H9 (cell line): ENCODE measurements at regions not wholly inside any gene's neighbourhood (a gene's known extent, or its start where the extent isn't known, plus 50 kb on each side); places are given as distances from the start of the nearest gene placed in this dataset.

Experiments used
- DNase-seq: peaks from one replicate; pipeline ENCODE4 v3.0.0-alpha.2; 2017
- H2AFZ ChIP-seq: one replicate; pipeline ENCODE4 v1.6.1; 2013; ENCODE audit warnings: mild to moderate bottlenecking, low read length, control low read depth, moderate library complexity
- H2AK5ac ChIP-seq: 2 replicates; pipeline ENCODE4 v1.6.1; 2013; ENCODE audit warnings: low read length, control low read depth, mixed read lengths; ENCODE audit not compliant: insufficient read length
- H2BK120ac ChIP-seq: one replicate; pipeline ENCODE4 v1.6.1; 2013; ENCODE audit warnings: low read depth, mild to moderate bottlenecking, low read length, control low read depth, inconsistent platforms; ENCODE audit not compliant: poor library complexity, severe bottlenecking
- H2BK12ac ChIP-seq: 2 replicates; pipeline ENCODE4 v1.6.1; 2013; ENCODE audit warnings: low read length, control low read depth, mixed read lengths, low read depth; ENCODE audit not compliant: insufficient read length
- H2BK15ac ChIP-seq: 2 replicates; pipeline ENCODE4 v1.6.1; 2013; ENCODE audit warnings: low read depth, low read length, control low read depth
- H2BK20ac ChIP-seq: one replicate; pipeline ENCODE4 v1.6.1; 2013; ENCODE audit warnings: low read depth, mild to moderate bottlenecking, low read length, control low read depth, inconsistent platforms; ENCODE audit not compliant: poor library complexity, severe bottlenecking
- H2BK5ac ChIP-seq: 2 replicates; pipeline ENCODE4 v1.6.1; 2013; ENCODE audit warnings: low read length, control low read depth, mixed read lengths; ENCODE audit not compliant: insufficient read length
- H3K14ac ChIP-seq: 2 replicates; pipeline ENCODE4 v1.6.1; 2013; ENCODE audit warnings: low read length, control low read depth; ENCODE audit not compliant: insufficient read depth
- H3K18ac ChIP-seq: 2 replicates; pipeline ENCODE4 v1.6.1; 2013; ENCODE audit warnings: low read depth, mild to moderate bottlenecking, mixed read lengths, low read length, control low read depth; ENCODE audit not compliant: insufficient read length
- H3K23ac ChIP-seq: 2 replicates; pipeline ENCODE4 v1.6.1; 2013; ENCODE audit warnings: low read length, control low read depth, mixed read lengths, low read depth; ENCODE audit not compliant: insufficient read length
- H3K23me2 ChIP-seq: 2 replicates; pipeline ENCODE4 v1.6.1; 2013; ENCODE audit warnings: low read depth, mild to moderate bottlenecking, mixed read lengths, low read length, control low read depth; ENCODE audit not compliant: insufficient read length, poor library complexity, severe bottlenecking
- H3K27ac ChIP-seq: 2 replicates; pipeline ENCODE4 v1.5.1; 2013; ENCODE audit warnings: low read length, control low read depth, mixed read lengths, low read depth; ENCODE audit not compliant: insufficient read length
- H3K27me3 ChIP-seq: 2 replicates; pipeline ENCODE4 v1.6.1; 2013; ENCODE audit warnings: low read length, control low read depth, inconsistent platforms; ENCODE audit not compliant: insufficient read depth
- H3K4ac ChIP-seq: 2 replicates; pipeline ENCODE4 v1.6.1; 2013; ENCODE audit warnings: low read depth, mild to moderate bottlenecking, control low read depth, inconsistent platforms, low read length, moderate library complexity
- H3K4me1 ChIP-seq: 2 replicates; pipeline ENCODE4 v1.6.1; 2013; ENCODE audit warnings: low read length, control low read depth, inconsistent platforms; ENCODE audit not compliant: insufficient read depth
- H3K4me2 ChIP-seq: 2 replicates; pipeline ENCODE4 v1.6.1; 2013; ENCODE audit warnings: low read length, control low read depth, mixed read lengths; ENCODE audit not compliant: insufficient read length, insufficient read depth
- H3K56ac ChIP-seq: 2 replicates; pipeline ENCODE4 v1.6.1; 2013; ENCODE audit warnings: low read depth, mild to moderate bottlenecking, mixed read lengths, low read length, control low read depth; ENCODE audit not compliant: insufficient read length
- H3K79me1 ChIP-seq: 2 replicates; pipeline ENCODE4 v1.6.1; 2013; ENCODE audit warnings: low read depth, mild to moderate bottlenecking, moderate library complexity, low read length, control low read depth, inconsistent platforms; ENCODE audit not compliant: insufficient read depth, poor library complexity, severe bottlenecking
- H3K79me2 ChIP-seq: 2 replicates; pipeline ENCODE4 v1.6.1; 2013; ENCODE audit warnings: low read length, control low read depth, inconsistent platforms; ENCODE audit not compliant: insufficient read depth
- H3K9ac ChIP-seq: 2 replicates; pipeline ENCODE4 v1.6.1; 2013; ENCODE audit warnings: low read length, control low read depth, mixed read lengths; ENCODE audit not compliant: insufficient read length; ENCODE audit errors: extremely low read depth
- H3K9me3 ChIP-seq: one replicate; pipeline ENCODE4 v1.6.1; 2013; ENCODE audit warnings: low read depth, low read length, inconsistent platforms; ENCODE audit not compliant: control insufficient read depth
- H3T11ph ChIP-seq: one replicate; pipeline ENCODE4 v1.6.1; 2013; ENCODE audit warnings: mild to moderate bottlenecking, low read length, control low read depth, inconsistent platforms
- H4K20me1 ChIP-seq: one replicate; pipeline ENCODE4 v1.6.1; 2013; ENCODE audit not compliant: control insufficient read depth, insufficient read length, insufficient read depth
- H4K5ac ChIP-seq: 2 replicates; pipeline ENCODE4 v1.6.1; 2013; ENCODE audit warnings: low read depth, mild to moderate bottlenecking, mixed read lengths, low read length, control low read depth; ENCODE audit not compliant: insufficient read length
- H4K8ac ChIP-seq: replicated peaks from 2 replicates; pipeline ENCODE4 v1.6.1; 2013; ENCODE audit warnings: low read length, control low read depth, mixed read lengths, low read depth; ENCODE audit not compliant: insufficient read length
- H4K91ac ChIP-seq: 2 replicates; pipeline ENCODE4 v1.6.1; 2013; ENCODE audit warnings: low read depth, mild to moderate bottlenecking, moderate library complexity, mixed read lengths, low read length, control low read depth; ENCODE audit not compliant: insufficient read length
- H3K27ac Mint-ChIP-seq, 3 experiments: 2 replicates in 2 of 3; 3 replicates in 1 of 3; pipeline ENCODE4 v1.8.0; 2020 to 2021; ENCODE audit warnings: mixed read lengths in 3 of 3, mild to moderate bottlenecking in 1 of 3, moderate library complexity in 1 of 3
- H3K27me3 Mint-ChIP-seq: 2 replicates; pipeline ENCODE4 v1.8.0; 2021; ENCODE audit warnings: low read depth, mild to moderate bottlenecking, moderate library complexity, mixed read lengths
- H3K36me3 Mint-ChIP-seq, 3 experiments: 2 replicates in 2 of 3; 3 replicates in 1 of 3; pipeline ENCODE4 v1.8.0; 2020 to 2021; ENCODE audit warnings: low read depth in 3 of 3, mixed read lengths in 3 of 3; ENCODE audit not compliant: insufficient read depth in 1 of 3
- H3K4me1 Mint-ChIP-seq, 2 experiments: 2 replicates each; pipeline ENCODE4 v1.8.0; 2020; ENCODE audit warnings: mixed read lengths in 2 of 2
- H3K4me3 Mint-ChIP-seq, 2 experiments: 2 replicates in 1 of 2; 3 replicates in 1 of 2; pipeline ENCODE4 v1.8.0; 2020 to 2021; ENCODE audit warnings: mild to moderate bottlenecking in 2 of 2, mixed read lengths in 2 of 2, moderate library complexity in 1 of 2
- H3K9me3 Mint-ChIP-seq, 2 experiments: 2 replicates in 1 of 2; 3 replicates in 1 of 2; pipeline ENCODE4 v1.8.0; 2020; ENCODE audit warnings: mild to moderate bottlenecking in 2 of 2, mixed read lengths in 2 of 2, moderate library complexity in 1 of 2
- CTCF ChIP-seq: fragments of 200-600 bp; sonication (generic); conservative IDR thresholded peaks from 3 replicates; pipeline ENCODE4 v1.8.0; 2021; ENCODE audit warnings: antibody characterized with exemption, mild to moderate bottlenecking
- WGBS: extraction: QIAGEN DNeasy Blood & Tissue Kit; methylation state at CpG from one replicate; pipeline ENCODE4 v1.1.7; 2013; ENCODE audit warnings: missing lambda C conversion rate, low lambda C conversion rate, mixed read lengths; ENCODE audit not compliant: insufficient read length; ENCODE audit errors: extremely low coverage; 5-methylcytosine and 5-hydroxymethylcytosine counted together

- peaks cover 65 to 70% of the 10 kb centered on the region in 2 experiments for H3K9me3 Mint-ChIP-seq
- no peaks in the 10 kb centered on the region for H3K27me3 ChIP-seq
- H3K27me3 Mint-ChIP-seq: no peaks in the 10 kb centered on the region
- H4K20me1 ChIP-seq: no peaks in the 10 kb centered on the region
- H2BK20ac ChIP-seq: no peak overlapping the region
- no peaks in the 10 kb centered on the region for H3K4me1 ChIP-seq
- H3K4me2 ChIP-seq: no peak overlapping the region
- no peak overlapping the region for H4K8ac ChIP-seq
- no peak overlapping the region for H2AFZ ChIP-seq
- no peak overlapping the region for H3K9ac ChIP-seq
- TF ChIP-seq CTCF: no peak
- H3K56ac ChIP-seq: no peak overlapping the region
- no peak overlapping the region for H2BK120ac ChIP-seq
- no peak overlapping the region for H2BK15ac ChIP-seq
- no peak overlapping the region for H3K27ac ChIP-seq
- H2AK5ac ChIP-seq: no peak overlapping the region
- no peak overlapping the region for H4K91ac ChIP-seq
- H3K27ac Mint-ChIP-seq: no peak overlapping the region
- no peaks in the 10 kb centered on the region for H3K4me1 Mint-ChIP-seq
- H3K79me1 ChIP-seq: no peaks in the 10 kb centered on the region
- H3T11ph ChIP-seq: no peak overlapping the region
- no peak overlapping the region for H4K5ac ChIP-seq
- no peaks in the 10 kb centered on the region for H3K9me3 ChIP-seq
- H3K4me3 Mint-ChIP-seq: no peak overlapping the region
- H3K18ac ChIP-seq: no peak overlapping the region
- no peak overlapping the region for H3K23ac ChIP-seq
- no peaks in the 10 kb centered on the region for H3K79me2 ChIP-seq
- H3K4ac ChIP-seq: no peak overlapping the region
- no peak for DNase-seq
- no peaks in the 10 kb centered on the region for H3K23me2 ChIP-seq
- H2BK12ac ChIP-seq: no peak overlapping the region
- H2BK5ac ChIP-seq: no peak overlapping the region
- WGBS: no CpG with 5 or more reads among the region's 2 CpGs
- H3K36me3 Mint-ChIP-seq: peaks cover 2 to 18% (median 12%) of the 10 kb centered on the region in 3 experiments
- no peak overlapping the region for H3K14ac ChIP-seq
Observed at GRCh38 chr21:23986214-23986613, 1621.1 kb downstream of the MRPL39 start.
